ENCODE measurements at regions not wholly inside any gene's neighbourhood (a gene's known extent, or its start where the extent isn't known, plus 50 kb on each side); places are given as distances from the start of the nearest gene placed in this dataset.

DNA sequence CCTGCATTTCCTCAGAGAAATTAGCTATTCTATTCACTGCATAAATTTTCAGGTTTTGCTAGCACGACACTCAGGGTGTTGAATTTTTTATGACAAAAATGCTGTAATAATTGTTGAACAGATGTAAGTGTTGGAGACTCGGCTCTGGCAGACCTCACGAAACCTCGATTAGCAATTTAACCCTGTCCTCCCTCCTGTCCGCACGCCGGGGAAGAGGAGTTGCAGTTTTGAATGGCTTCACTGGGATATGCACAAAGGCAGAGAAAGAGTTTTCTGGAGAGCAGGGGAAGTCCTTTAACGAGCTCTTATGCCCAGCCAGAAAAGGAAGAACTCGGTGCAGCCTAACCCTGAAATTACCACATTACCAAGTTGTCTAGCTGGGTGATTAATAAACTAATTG lies 661.1 kb downstream of the VRK1 start:
- TF ChIP-seq GATA1 (IDR thresholded peaks at IDR 0.05; ENCODE audit: low read depth, low read length), result no peak
- TF ChIP-seq POLR2A (IDR thresholded peaks at IDR 0.05; ENCODE audit: low read length), result no peak
- DNase-seq, result no peak

DNA sequence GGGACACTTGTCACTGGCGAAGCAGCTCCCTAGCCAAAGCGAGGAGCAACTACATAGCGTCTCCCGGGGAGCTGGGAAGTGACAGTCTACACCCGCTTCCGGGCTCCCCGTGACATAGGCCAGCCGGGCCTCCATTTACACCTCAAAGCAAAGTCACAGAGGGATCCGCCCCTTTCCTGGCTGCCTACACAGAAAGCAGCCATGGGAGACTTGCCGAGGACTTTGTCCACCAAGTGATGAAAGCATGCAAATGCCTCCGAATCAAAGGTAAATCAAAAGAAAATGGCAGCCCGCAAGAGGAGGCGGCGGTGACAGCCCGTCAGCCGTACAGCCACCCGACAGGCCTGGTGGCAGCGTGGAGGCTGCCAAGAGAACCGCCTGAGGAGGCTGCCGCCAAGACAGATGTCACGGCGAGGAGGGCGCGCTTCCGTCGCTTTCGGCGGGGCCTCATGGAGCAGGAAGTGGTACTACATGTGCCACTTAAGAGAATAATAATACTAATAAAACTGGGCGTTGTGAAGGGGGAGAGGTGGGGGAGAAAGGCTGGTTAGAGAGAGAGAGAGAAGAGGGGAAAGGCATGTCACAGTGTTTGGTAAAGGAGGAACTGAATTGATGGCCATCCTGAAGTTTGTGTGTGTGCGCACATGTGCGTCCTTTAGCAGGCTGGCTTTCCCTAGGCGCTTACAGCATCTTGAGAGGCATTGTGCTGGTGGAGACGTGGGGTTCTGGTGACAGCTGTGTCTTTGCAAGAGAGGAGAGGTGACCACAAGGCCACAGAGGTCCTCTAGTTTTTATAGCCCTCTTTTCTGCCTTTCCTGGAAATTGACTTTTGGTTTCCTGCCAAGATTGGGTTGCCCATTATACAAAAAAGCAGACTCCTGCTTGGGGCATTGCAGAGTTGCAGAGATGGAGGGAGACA lies 661.7 kb downstream of the VRK1 start:
- no peak for TF ChIP-seq POLR2A (IDR thresholded peaks at IDR 0.05; ENCODE audit: low read length)
- TF ChIP-seq GATA1 (IDR thresholded peaks at IDR 0.05; ENCODE audit: low read depth, low read length), result no peak
- DNase-seq, result no peak

- no peak for DNase-seq
- TF ChIP-seq POLR2A (IDR thresholded peaks at IDR 0.05; ENCODE audit: low read length) (no peak), GATA1 (IDR thresholded peaks at IDR 0.05; ENCODE audit: low read depth, low read length) (no peak)
These were observed 664.9 kb downstream of the VRK1 start for GRCh38 chr14:97462081-97462480.

GRCh38 chr14:97468220-97468619 lies 671.0 kb downstream of the VRK1 start:
- no peak for DNase-seq
- TF ChIP-seq POLR2A (IDR thresholded peaks at IDR 0.05; ENCODE audit: low read length) (no peak), GATA1 (IDR thresholded peaks at IDR 0.05; ENCODE audit: low read depth, low read length) (no peak)

- DNase-seq, result no peak
These were observed 680.2 kb downstream of the VRK1 start for GRCh38 chr14:97477353-97477752.

DNA sequence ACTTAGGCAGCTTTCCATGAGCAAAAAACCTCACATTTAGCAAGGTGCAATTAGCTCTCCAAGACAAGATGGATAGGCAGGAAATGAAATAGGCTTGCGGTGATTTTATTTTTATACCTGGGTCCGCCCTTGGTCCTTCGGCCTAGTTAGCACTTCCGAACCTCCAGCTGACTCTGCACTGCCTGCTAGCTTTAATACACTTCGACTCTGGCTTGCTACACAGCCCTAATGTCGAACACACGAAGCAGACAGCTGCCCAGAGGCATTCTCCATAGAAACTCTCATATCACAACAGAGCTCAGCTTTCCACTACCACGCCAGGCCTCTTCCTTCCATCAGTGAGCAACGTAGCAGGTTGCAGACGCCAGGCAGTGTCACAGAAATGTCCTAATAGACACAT lies 688.0 kb downstream of the VRK1 start:
- DNase-seq, result no peak
- TF ChIP-seq GATA1 (IDR thresholded peaks at IDR 0.05; ENCODE audit: low read depth, low read length), result no peak
- no peak for TF ChIP-seq POLR2A (IDR thresholded peaks at IDR 0.05; ENCODE audit: low read length)

More at GRCh38 chr14:97477353-97477752, 680.2 kb downstream of the VRK1 start:
- TF ChIP-seq POLR2A (IDR thresholded peaks at IDR 0.05; ENCODE audit: low read length) (no peak), GATA1 (IDR thresholded peaks at IDR 0.05; ENCODE audit: low read depth, low read length) (no peak)

- no peak for DNase-seq
- TF ChIP-seq POLR2A (IDR thresholded peaks at IDR 0.05; ENCODE audit: low read length) (no peak), GATA1 (IDR thresholded peaks at IDR 0.05; ENCODE audit: low read depth, low read length) (no peak)
These were observed 689.5 kb downstream of the VRK1 start for GRCh38 chr14:97486601-97487120.

- no peak for TF ChIP-seq POLR2A (IDR thresholded peaks at IDR 0.05; ENCODE audit: low read length)
- no peak for TF ChIP-seq GATA1 (IDR thresholded peaks at IDR 0.05; ENCODE audit: low read depth, low read length)
- DNase-seq, result no peak
These were observed 692.6 kb downstream of the VRK1 start for GRCh38 chr14:97489750-97490149.

DNA sequence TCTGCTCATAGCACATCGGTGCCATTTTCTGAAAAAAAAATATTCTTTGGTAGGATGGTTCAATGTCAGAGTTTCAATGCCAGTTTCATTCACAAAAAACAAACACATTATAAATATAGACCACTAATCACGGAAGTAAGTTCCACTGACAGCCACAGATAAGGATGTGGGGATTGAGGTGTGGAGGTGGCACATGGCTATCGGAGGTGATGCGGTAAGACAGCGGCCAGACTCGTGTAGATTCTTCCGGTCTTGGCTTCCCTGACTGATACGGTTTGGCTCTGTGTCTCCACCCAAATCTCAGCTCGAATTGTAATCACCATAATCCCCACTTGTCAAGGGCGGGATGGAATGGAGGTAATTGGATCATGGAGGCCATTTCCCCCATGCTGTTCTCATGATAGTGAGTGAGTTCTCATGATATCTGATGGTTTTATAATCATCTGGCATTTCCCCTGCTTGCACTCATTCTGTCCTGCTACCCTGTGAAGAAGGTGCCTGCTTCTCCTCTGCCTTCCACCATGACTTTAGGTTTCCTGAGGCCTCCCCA lies 693.4 kb downstream of the VRK1 start:
- TF ChIP-seq POLR2A (IDR thresholded peaks at IDR 0.05; ENCODE audit: low read length) (no peak), GATA1 (IDR thresholded peaks at IDR 0.05; ENCODE audit: low read depth, low read length) (no peak)
- no peak for DNase-seq

DNA sequence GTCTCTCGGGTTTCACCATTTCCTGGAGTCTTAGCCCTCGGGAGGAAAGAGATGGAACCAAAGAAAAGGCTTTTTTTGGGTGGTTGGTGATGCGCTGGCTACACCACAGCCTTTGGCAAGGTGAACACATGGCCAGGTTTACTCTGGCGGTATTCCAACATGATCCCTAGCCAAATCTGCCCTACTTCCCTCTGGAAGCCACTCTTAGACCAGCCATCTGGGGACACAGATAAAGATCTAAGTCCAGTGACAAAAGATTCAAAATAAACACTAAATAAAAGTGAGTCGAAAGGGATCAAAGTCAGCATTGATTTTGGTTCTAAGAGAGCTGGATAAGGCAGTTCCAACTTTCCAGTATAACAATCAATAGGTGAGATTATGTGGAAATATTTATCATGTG lies 694.5 kb downstream of the VRK1 start:
- TF ChIP-seq GATA1 (IDR thresholded peaks at IDR 0.05; ENCODE audit: low read depth, low read length) (no peak), POLR2A (IDR thresholded peaks at IDR 0.05; ENCODE audit: low read length) (no peak)

GRCh38 chr14:97499790-97500481 lies 702.8 kb downstream of the VRK1 start:
- TF ChIP-seq POLR2A (IDR thresholded peaks at IDR 0.05; ENCODE audit: low read length) (no peak), GATA1 (IDR thresholded peaks at IDR 0.05; ENCODE audit: low read depth, low read length) (no peak)

More for the DNA sequence above, 694.5 kb downstream of the VRK1 start:
- no peak for DNase-seq

DNA sequence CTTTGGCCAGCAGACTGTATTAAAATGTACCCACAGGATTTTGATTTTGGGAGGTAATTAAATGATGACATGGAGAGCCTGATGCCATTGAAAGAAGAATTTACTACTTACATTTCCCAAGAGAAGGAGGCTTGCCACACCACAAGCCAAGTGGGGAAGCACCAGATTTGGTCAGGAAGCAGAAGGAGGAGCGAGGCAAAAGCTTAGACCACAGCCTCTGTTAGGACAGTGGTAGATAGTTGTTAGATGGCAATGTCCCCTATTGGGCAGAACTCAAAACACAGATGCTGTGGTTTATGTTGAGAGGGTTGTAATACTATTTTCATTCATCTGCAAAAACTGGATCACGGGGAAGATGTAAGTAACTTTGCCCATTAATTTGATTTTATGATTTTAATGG lies 709.4 kb downstream of the VRK1 start:
- no peak for TF ChIP-seq GATA1 (IDR thresholded peaks at IDR 0.05; ENCODE audit: low read depth, low read length)
- no peak for TF ChIP-seq POLR2A (IDR thresholded peaks at IDR 0.05; ENCODE audit: low read length)
- DNase-seq, result no peak

More at GRCh38 chr14:97499790-97500481, 702.8 kb downstream of the VRK1 start:
- DNase-seq, result no peak

DNA sequence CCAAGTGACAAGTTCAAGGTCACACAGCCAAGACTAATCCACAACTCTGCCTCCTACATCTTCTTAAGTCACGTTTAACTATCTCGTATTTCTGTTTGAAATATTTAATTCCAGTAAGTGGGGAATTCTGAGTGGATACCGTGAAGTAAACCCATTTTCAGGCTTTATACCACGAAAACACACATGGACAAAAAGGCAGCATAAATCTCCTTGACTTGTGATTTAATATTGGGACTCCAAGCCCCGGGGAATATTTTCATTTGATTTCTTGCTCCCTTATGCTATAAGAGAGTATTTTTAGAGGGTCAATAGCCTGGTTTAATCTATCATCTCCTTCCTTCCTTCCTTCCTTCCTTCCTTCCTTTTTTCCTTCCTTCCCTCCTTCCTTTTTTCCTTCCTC lies 716.7 kb downstream of the VRK1 start:
- no peak for TF ChIP-seq GATA1 (IDR thresholded peaks at IDR 0.05; ENCODE audit: low read depth, low read length)
- TF ChIP-seq POLR2A (IDR thresholded peaks at IDR 0.05; ENCODE audit: low read length), result no peak
- DNase-seq, result no peak

Data from erythroblast (primary cell).